GM23338 (cell line): ENCODE measurements at regions not wholly inside any gene's neighbourhood (a gene's known extent, or its start where the extent isn't known, plus 50 kb on each side); places are given as distances from the start of the nearest gene placed in this dataset.

ENCODE experiments used
- ATAC-seq: fragments of 200-7000 bp; cut with Tn5 transposase; 3 replicates; pipeline ENCODE4 v1.9.1; 2020
- DNase-seq: peaks from one replicate; pipeline ENCODE4 v3.0.0-alpha.2; 2015; ENCODE audit warnings: low spot score
- H2AFZ ChIP-seq: fragments of 200-600 bp; sonication (generic); 2 replicates; pipeline ENCODE4 v1.8.0; 2016; ENCODE audit warnings: antibody characterized with exemption, mild to moderate bottlenecking, moderate library complexity
- H3F3A ChIP-seq: fragments of 200-600 bp; sonication (generic); replicated peaks from 2 replicates; pipeline ENCODE4 v1.8.0; 2017; ENCODE audit warnings: antibody characterized with exemption, mixed run types, low read depth
- H3K27ac ChIP-seq: fragments of 200-600 bp; sonication (generic); 2 replicates; pipeline ENCODE4 v1.6.1; 2016; ENCODE audit warnings: low read depth
- H3K27me3 ChIP-seq: fragments of 200-600 bp; sonication (generic); 2 replicates; pipeline ENCODE4 v1.8.0; 2016; ENCODE audit warnings: mild to moderate bottlenecking, mixed run types, moderate library complexity; ENCODE audit not compliant: insufficient read depth
- H3K36me3 ChIP-seq: fragments of 200-600 bp; sonication (generic); 2 replicates; pipeline ENCODE4 v1.8.0; 2016; ENCODE audit warnings: mild to moderate bottlenecking; ENCODE audit not compliant: insufficient read depth
- H3K4me1 ChIP-seq: fragments of 200-600 bp; sonication (generic); 2 replicates; pipeline ENCODE4 v1.8.0; 2016; ENCODE audit warnings: mild to moderate bottlenecking, moderate library complexity; ENCODE audit not compliant: insufficient read depth
- H3K4me2 ChIP-seq: fragments of 200-600 bp; sonication (generic); 2 replicates; pipeline ENCODE4 v1.7.1; 2017; ENCODE audit warnings: mixed run types
- H3K4me3 ChIP-seq: fragments of 200-600 bp; sonication (generic); 2 replicates; pipeline ENCODE4 v1.6.1; 2016; ENCODE audit warnings: mixed run types
- H3K79me2 ChIP-seq: fragments of 200-600 bp; sonication (generic); replicated peaks from 2 replicates; pipeline ENCODE4 v1.8.0; 2017; ENCODE audit warnings: mild to moderate bottlenecking; ENCODE audit not compliant: insufficient read depth
- H3K9me2 ChIP-seq: fragments of 200-600 bp; sonication (generic); 2 replicates; pipeline ENCODE4 v1.8.0; 2017; ENCODE audit not compliant: insufficient read depth
- H4K20me1 ChIP-seq: fragments of 200-600 bp; sonication (generic); replicated peaks from 2 replicates; pipeline ENCODE4 v1.8.0; 2017; ENCODE audit warnings: mild to moderate bottlenecking; ENCODE audit not compliant: insufficient read depth
- H3K27ac Mint-ChIP-seq: 2 replicates; pipeline ENCODE4 v1.8.0; 2020; ENCODE audit warnings: inconsistent platforms, mild to moderate bottlenecking, moderate library complexity, mixed read lengths
- H3K27me3 Mint-ChIP-seq: 3 replicates; pipeline ENCODE4 v1.8.0; 2022; ENCODE audit warnings: low read depth, mild to moderate bottlenecking, moderate library complexity, mixed read lengths, inconsistent platforms; ENCODE audit not compliant: insufficient read depth, poor library complexity
- H3K36me3 Mint-ChIP-seq: 3 replicates; pipeline ENCODE4 v1.8.0; 2021; ENCODE audit warnings: low read depth, mild to moderate bottlenecking, inconsistent platforms, moderate library complexity, mixed read lengths
- H3K4me1 Mint-ChIP-seq: 3 replicates; pipeline ENCODE4 v1.8.0; 2020; ENCODE audit warnings: mild to moderate bottlenecking, inconsistent platforms, mixed read lengths
- H3K4me3 Mint-ChIP-seq: 3 replicates; pipeline ENCODE4 v1.8.0; 2021; ENCODE audit warnings: moderate library complexity, mild to moderate bottlenecking, inconsistent platforms, mixed read lengths
- H3K9me3 Mint-ChIP-seq: 3 replicates; pipeline ENCODE4 v1.8.0; 2020; ENCODE audit warnings: moderate library complexity, mild to moderate bottlenecking, inconsistent platforms, mixed read lengths
- CREB1 ChIP-seq: fragments of 250-450 bp; sonication (Bioruptor Pico); IDR thresholded peaks from 2 replicates; pipeline ENCODE4 v1.5.0; 2020; ENCODE audit warnings: low read depth, mild to moderate bottlenecking, moderate library complexity
- EZH2 ChIP-seq: fragments of 200-600 bp; sonication (generic); IDR thresholded peaks from one replicate; pipeline ENCODE4 v1.8.0; 2017; ENCODE audit warnings: antibody characterized with exemption, mild to moderate bottlenecking, low read depth; ENCODE audit not compliant: unreplicated experiment
- EZH2phosphoT487 ChIP-seq: fragments of 200-600 bp; sonication (generic); IDR thresholded peaks from one replicate; pipeline ENCODE4 v1.8.1; 2018; ENCODE audit warnings: antibody characterized with exemption; ENCODE audit not compliant: unreplicated experiment
- JUNB ChIP-seq: IDR thresholded peaks from one replicate; pipeline ENCODE4 v1.6.1; 2016; ENCODE audit warnings: antibody characterized with exemption; ENCODE audit not compliant: unreplicated experiment
- NANOG ChIP-seq: IDR thresholded peaks from 2 replicates; pipeline ENCODE4 v1.6.1; 2016; ENCODE audit warnings: antibody characterized with exemption, borderline replicate concordance
- POLR2AphosphoS5 ChIP-seq: IDR thresholded peaks from 2 replicates; pipeline ENCODE4 v1.6.1; 2016; ENCODE audit warnings: antibody characterized with exemption, low read depth
- REST ChIP-seq: IDR thresholded peaks from one replicate; pipeline ENCODE4 v1.6.1; 2018; ENCODE audit warnings: antibody characterized with exemption; ENCODE audit not compliant: unreplicated experiment
- STAT1 ChIP-seq: IDR thresholded peaks from one replicate; pipeline ENCODE4 v1.6.1; 2016; ENCODE audit warnings: antibody characterized with exemption; ENCODE audit not compliant: unreplicated experiment
- ZNF114 ChIP-seq: fragments of 250-450 bp; sonication (Bioruptor Pico); IDR thresholded peaks from 2 replicates; pipeline ENCODE4 v1.5.0; 2020; ENCODE audit warnings: mild to moderate bottlenecking, moderate library complexity
- ZNF331 ChIP-seq: fragments of 250-450 bp; sonication (Bioruptor Pico); IDR thresholded peaks from 2 replicates; pipeline ENCODE4 v1.5.0; 2020; ENCODE audit warnings: low read depth, mild to moderate bottlenecking, moderate library complexity
- ZNF462 ChIP-seq: fragments of 250-450 bp; sonication (Bioruptor Pico); IDR thresholded peaks from 2 replicates; pipeline ENCODE4 v1.5.0; 2020; ENCODE audit warnings: mild to moderate bottlenecking, moderate library complexity
- TF ChIP-seq, protein P1 (sequence below), 2 experiments: fragments of 200-600 bp in 1 of 2; sonication (generic) in 1 of 2; conservative IDR thresholded peaks; 2 replicates each; pipeline versions ENCODE4 v1.5.1 to v1.6.1; 2016 to 2017; ENCODE audit warnings: antibody characterized with exemption in 2 of 2, low read depth in 2 of 2, mild to moderate bottlenecking in 2 of 2, moderate library complexity in 1 of 2

DNA sequence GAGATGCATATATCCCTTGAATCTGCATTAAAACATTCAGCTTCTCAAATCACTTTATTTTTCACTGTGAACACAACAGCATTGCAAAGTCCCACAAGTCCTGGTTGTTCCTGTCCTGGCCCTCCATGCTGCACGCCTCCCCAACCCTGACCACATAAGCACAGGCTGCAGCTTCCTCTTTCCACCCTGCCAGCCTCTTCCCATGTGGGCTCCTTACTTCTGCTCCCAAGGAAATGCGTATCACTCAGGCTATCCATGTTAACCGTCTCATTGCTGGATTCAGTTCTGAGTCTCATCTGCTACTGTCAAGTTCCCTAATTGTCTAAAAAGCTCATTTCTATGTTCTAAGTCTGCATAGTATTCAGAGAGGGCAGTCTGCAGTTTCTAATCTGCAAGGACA lies 89.7 kb upstream of the ZPBP start:
- peak; percentile 22 for DNase-seq
- peak; percentile 70 for ATAC-seq
- no peak overlapping the region for H3K27ac ChIP-seq
- Mint-ChIP-seq H3K36me3 (no peaks in the 10 kb centered on the region), H3K9me3 (no peaks in the 10 kb centered on the region), H3K4me3 (no peak overlapping the region), H3K4me1 (peaks cover 7% of the 10 kb centered on the region), H3K27me3 (no peaks in the 10 kb centered on the region), H3K27ac (0 out of 2 replicates have a peak overlapping the region, but pooled peaks have one; percentile 4)
- H3K4me1 ChIP-seq: 0 out of 2 replicates have a peak, but pooled peaks cover 6% of the 10 kb centered on the region
- no peaks in the 10 kb centered on the region for H3K36me3 ChIP-seq
- H3K4me2 ChIP-seq: 0 out of 2 replicates have a peak overlapping the region, but pooled peaks have one; percentile 15
- TF ChIP-seq, protein P1, sequence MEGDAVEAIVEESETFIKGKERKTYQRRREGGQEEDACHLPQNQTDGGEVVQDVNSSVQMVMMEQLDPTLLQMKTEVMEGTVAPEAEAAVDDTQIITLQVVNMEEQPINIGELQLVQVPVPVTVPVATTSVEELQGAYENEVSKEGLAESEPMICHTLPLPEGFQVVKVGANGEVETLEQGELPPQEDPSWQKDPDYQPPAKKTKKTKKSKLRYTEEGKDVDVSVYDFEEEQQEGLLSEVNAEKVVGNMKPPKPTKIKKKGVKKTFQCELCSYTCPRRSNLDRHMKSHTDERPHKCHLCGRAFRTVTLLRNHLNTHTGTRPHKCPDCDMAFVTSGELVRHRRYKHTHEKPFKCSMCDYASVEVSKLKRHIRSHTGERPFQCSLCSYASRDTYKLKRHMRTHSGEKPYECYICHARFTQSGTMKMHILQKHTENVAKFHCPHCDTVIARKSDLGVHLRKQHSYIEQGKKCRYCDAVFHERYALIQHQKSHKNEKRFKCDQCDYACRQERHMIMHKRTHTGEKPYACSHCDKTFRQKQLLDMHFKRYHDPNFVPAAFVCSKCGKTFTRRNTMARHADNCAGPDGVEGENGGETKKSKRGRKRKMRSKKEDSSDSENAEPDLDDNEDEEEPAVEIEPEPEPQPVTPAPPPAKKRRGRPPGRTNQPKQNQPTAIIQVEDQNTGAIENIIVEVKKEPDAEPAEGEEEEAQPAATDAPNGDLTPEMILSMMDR (conservative IDR thresholded peaks at IDR 0.05; ENCODE audit: low read depth in 2 of 2): no peak
- no peak for TF ChIP-seq JUNB
- TF ChIP-seq REST: no peak
- TF ChIP-seq ZNF331 (CRISPR knock-in tag): no peak
- TF ChIP-seq STAT1: no peak
- TF ChIP-seq CREB1 (CRISPR knock-in tag): no peak
- no peak for TF ChIP-seq ZNF114 (CRISPR knock-in tag)
- no peak for TF ChIP-seq NANOG
- no peak for TF ChIP-seq EZH2phosphoT487
- no peak for TF ChIP-seq POLR2AphosphoS5
- no peak for TF ChIP-seq ZNF462 (CRISPR knock-in tag)
- TF ChIP-seq EZH2: no peak
- peak overlapping the region; percentile 60 for H2AFZ ChIP-seq
- H3K27me3 ChIP-seq: no peaks in the 10 kb centered on the region
- no peak overlapping the region for H3K4me3 ChIP-seq
- H4K20me1 ChIP-seq: no peaks in the 10 kb centered on the region
- no peaks in the 10 kb centered on the region for H3F3A ChIP-seq
- no peaks in the 10 kb centered on the region; the same call in 1 of the 2 replicates for H3K9me2 ChIP-seq
- no peaks in the 10 kb centered on the region for H3K79me2 ChIP-seq
